ENCODE measurements at regions not wholly inside any gene's neighbourhood (a gene's known extent, or its start where the extent isn't known, plus 50 kb on each side); places are given as distances from the start of the nearest gene placed in this dataset.

DNA sequence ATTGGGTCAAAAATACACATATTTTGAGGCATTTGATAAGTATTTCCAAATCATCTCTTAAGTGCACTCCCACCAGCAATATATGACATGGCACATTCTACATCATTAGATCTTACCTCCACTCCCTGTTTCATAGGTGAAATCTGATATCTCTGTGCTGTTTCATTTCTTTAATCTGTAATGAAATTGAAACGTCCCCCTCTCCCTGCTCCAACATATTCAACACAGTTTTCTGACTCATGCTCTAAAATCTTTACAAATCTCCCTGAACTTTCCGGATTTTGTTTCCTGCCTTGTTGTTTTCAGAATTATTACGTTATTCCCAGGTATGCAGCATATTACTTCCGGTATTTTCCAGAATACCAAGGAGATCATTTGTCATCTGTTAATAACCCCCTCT is 66.1 kb upstream of the AKT3 start:
- peak; percentile 42 for DNase-seq (ENCODE audit: low read depth)

DNA sequence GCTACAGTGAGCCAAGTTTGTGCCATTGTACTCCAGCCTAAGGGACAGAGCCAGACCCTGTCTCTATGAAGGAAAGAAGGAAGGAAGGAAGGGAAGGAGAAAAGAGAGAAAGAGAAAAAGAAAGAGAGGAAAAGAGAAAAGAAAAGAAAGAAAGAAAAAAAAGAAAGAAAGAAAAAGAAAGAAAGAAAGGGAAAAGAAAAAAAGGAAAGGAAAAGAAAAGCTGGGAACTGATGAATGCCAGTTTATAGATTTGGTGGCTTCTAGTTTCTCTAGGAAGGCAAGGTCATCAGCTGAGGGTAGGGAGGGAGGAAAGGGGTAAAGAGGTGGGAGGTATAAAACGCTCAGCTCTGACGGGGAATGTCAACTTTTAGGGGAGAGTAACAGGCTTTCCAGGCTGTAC is 62.3 kb upstream of the AKT3 start:
- DNase-seq (ENCODE audit: low read depth), result no peak

- DNase-seq (ENCODE audit: low read depth), result no peak
Measured at GRCh38 chr1:243910607-243911006, 60.6 kb upstream of the AKT3 start.

- peak; percentile 26 for DNase-seq (ENCODE audit: low read depth)
Measured at GRCh38 chr1:243903895-243904294, 53.9 kb upstream of the AKT3 start.

DNA sequence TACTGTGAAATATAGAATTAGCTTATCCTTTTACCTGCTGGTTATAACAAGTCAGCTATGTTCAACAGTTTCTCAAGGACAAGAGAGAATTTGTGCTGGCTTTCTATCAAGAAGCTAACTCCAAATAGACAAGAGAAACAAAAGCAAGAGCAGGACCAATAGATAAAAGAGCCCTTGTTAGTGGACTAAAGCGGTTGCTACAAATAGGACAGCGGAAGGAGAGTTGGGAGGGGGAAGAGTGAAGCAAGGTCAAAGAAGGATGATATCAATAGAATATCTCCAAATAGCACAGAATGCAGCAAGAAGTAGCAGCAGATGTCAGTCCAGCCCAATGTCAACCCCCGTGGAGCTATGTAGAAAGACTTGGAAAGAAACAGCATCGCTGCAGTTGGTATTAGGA is 53.0 kb upstream of the AKT3 start:
- no peak for DNase-seq (ENCODE audit: low read depth)

- DNase-seq (ENCODE audit: low read depth), result no peak
Measured at GRCh38 chr1:243902100-243902499, 52.1 kb upstream of the AKT3 start.
